HEK293T (cell line): ENCODE measurements at regions not wholly inside any gene's neighbourhood (a gene's known extent, or its start where the extent isn't known, plus 50 kb on each side); places are given as distances from the start of the nearest gene placed in this dataset.

Experiments
- CTCF ChIA-PET: fragments of 350-600 bp; formaldehyde crosslinking; extraction: SDS; loops from one replicate; lab custom pipeline; 2021; ENCODE audit warnings: antibody characterized with exemption, inconsistent platforms; lab: Yijun Ruan, JAX
- POLR2A ChIA-PET: fragments of 350-600 bp; formaldehyde crosslinking; extraction: SDS; loops from one replicate; lab custom pipeline; 2020; ENCODE audit warnings: antibody characterized with exemption, inconsistent platforms; lab: Yijun Ruan, JAX
- DNase-seq: peaks from one replicate; pipeline ENCODE4 v3.0.0; 2012; ENCODE audit warnings: mixed read lengths; ENCODE audit errors: extremely low spot score
- ARNT ChIP-seq: fragments of 450-650 bp; IDR thresholded peaks from 2 replicates; pipeline ENCODE4 v1.6.1; 2017; ENCODE audit warnings: mild to moderate bottlenecking
- BHLHE40 ChIP-seq: fragments of 450-650 bp; IDR thresholded peaks from 2 replicates; pipeline ENCODE4 v1.6.1; 2016; ENCODE audit warnings: mild to moderate bottlenecking, moderate library complexity, borderline replicate concordance
- CTBP1 ChIP-seq: fragments of 450-650 bp; IDR thresholded peaks from 2 replicates; pipeline ENCODE4 v1.6.1; 2016; ENCODE audit warnings: borderline replicate concordance
- ELF4 ChIP-seq: fragments of 450-650 bp; IDR thresholded peaks from 2 replicates; pipeline ENCODE4 v1.6.1; 2017; ENCODE audit warnings: antibody characterized with exemption
- FOXA1 ChIP-seq: fragments of 450-650 bp; IDR thresholded peaks from 2 replicates; pipeline ENCODE4 v1.6.1; 2016; ENCODE audit warnings: mild to moderate bottlenecking
- FOXK2 ChIP-seq: fragments of 450-650 bp; IDR thresholded peaks from 2 replicates; pipeline ENCODE4 v1.6.1; 2016; ENCODE audit warnings: mild to moderate bottlenecking
- FOXM1 ChIP-seq: fragments of 450-650 bp; IDR thresholded peaks from 2 replicates; pipeline ENCODE4 v1.6.1; 2017; ENCODE audit warnings: mild to moderate bottlenecking, borderline replicate concordance
- HDGF ChIP-seq: fragments of 450-650 bp; IDR thresholded peaks from 2 replicates; pipeline ENCODE4 v1.6.1; 2017; ENCODE audit warnings: antibody characterized with exemption, borderline replicate concordance
- L3MBTL2 ChIP-seq: fragments of 450-650 bp; conservative IDR thresholded peaks from 2 replicates; pipeline ENCODE4 v1.6.1; 2016; ENCODE audit warnings: mild to moderate bottlenecking
- LEF1 ChIP-seq: fragments of 450-650 bp; IDR thresholded peaks from 2 replicates; pipeline ENCODE4 v1.6.1; 2017; ENCODE audit warnings: mild to moderate bottlenecking, borderline replicate concordance
- NFRKB ChIP-seq: fragments of 450-650 bp; IDR thresholded peaks from 2 replicates; pipeline ENCODE4 v1.6.1; 2016; ENCODE audit warnings: mild to moderate bottlenecking, moderate library complexity
- SP1 ChIP-seq: fragments of 450-650 bp; IDR thresholded peaks from 2 replicates; pipeline ENCODE4 v1.6.1; 2017
- SUZ12 ChIP-seq: fragments of 450-650 bp; IDR thresholded peaks from 2 replicates; pipeline ENCODE4 v1.6.1; 2016; ENCODE audit warnings: mild to moderate bottlenecking
- TARDBP ChIP-seq: fragments of 450-650 bp; IDR thresholded peaks from 2 replicates; pipeline ENCODE4 v1.6.1; 2016
- ZNF384 ChIP-seq: fragments of 450-650 bp; IDR thresholded peaks from 2 replicates; pipeline ENCODE4 v1.6.1; 2016
- TF ChIP-seq, protein P1 (sequence below): fragments of 450-650 bp; IDR thresholded peaks from 2 replicates; pipeline ENCODE4 v1.6.1; 2016

DNA sequence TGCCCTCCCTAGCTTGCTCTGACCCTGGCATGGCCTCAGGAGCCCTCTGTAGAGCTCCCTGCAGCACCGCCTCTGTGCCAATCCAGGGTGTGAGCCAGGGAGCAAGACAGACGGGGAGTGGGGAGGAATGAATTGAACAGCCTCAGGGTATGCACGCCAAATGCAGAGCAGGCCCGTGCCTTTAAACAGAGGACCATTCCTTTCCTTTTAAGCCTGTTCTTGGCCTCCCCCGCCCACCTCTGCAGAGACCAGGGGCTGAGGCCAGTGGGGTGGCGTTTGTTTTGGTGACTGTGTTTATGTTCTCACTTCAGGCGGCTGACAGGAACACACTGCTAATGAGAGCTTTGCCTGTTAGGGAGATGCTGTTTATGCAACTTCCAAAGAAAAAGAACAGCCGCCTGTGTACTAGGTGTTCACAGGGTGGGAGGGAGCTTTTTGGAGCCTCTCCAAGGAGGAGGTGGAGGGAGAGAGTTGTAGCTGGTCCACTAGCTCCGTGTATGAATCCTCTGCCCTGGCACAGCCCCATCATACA, 528.1 kb upstream of the DPP6 start:
- ChIA-PET CTCF (no interaction called here), POLR2A (no interaction called here)
- no peak for DNase-seq
- TF ChIP-seq TARDBP, result no peak
- no peak for TF ChIP-seq NFRKB
- no peak for TF ChIP-seq SP1
- no peak for TF ChIP-seq ELF4
- no peak for TF ChIP-seq CTBP1

DNA sequence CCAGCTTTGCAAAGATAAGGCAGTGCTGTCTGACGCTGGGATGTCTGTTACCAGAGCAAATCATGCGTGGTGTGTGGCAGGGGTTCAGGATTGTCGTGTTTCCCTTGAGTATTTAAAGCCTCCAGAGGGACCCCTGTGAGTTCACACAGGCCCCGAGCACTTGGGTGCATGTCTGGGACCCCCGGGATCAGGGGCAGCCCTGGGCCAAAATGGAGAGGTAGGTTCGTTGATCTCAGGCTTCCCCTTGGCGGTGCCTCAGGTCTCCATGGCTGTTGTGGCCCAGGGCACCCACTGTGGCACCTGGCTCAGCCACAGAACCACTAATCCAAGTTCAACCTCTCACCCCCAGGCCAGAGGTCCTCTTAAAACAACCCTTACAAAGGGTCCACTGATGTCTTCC, 523.1 kb upstream of the DPP6 start:
- DNase-seq, result no peak
- POLR2A ChIA-PET, result no interaction called here
- CTCF ChIA-PET, result no interaction called here
- TF ChIP-seq SUZ12 (no peak), TARDBP (no peak), FOXM1 (no peak), ARNT (no peak), LEF1 (no peak), FOXA1 (no peak), CTBP1 (no peak), ZNF384 (no peak), BHLHE40 (no peak), SP1 (no peak), NFRKB (no peak), FOXK2 (no peak)
- TF ChIP-seq, protein P1, sequence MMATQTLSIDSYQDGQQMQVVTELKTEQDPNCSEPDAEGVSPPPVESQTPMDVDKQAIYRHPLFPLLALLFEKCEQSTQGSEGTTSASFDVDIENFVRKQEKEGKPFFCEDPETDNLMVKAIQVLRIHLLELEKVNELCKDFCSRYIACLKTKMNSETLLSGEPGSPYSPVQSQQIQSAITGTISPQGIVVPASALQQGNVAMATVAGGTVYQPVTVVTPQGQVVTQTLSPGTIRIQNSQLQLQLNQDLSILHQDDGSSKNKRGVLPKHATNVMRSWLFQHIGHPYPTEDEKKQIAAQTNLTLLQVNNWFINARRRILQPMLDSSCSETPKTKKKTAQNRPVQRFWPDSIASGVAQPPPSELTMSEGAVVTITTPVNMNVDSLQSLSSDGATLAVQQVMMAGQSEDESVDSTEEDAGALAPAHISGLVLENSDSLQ, result no peak

DNA sequence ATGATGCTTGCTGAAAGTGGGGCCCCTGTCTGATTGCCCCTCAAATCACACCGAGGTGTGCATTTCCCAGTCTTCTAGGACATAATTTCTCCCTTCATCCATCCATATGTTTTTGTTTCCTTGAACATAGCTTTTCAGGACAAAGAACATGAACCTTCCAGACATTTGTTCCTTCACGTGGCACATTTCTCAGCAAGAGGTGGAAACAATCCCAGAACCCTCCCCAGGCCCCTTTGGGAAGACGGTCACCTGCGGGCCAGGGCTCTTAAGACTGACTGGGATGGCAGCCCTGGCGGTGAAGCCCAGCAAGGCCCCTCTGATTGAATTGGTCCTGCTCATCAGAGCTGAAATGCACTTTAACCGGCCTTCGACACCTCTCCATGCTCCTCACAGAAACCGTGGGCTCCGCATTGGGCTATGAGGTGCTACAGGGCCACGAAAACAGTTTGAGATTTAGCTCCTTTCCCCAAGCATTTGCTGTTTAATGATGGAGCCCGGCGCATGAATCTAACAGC, 522.5 kb upstream of the DPP6 start:
- ChIA-PET CTCF (no interaction called here), POLR2A (no interaction called here)
- no peak for TF ChIP-seq L3MBTL2
- TF ChIP-seq FOXK2, result no peak
- no peak for TF ChIP-seq SUZ12
- TF ChIP-seq ELF4, result no peak
- no peak for TF ChIP-seq CTBP1
- no peak for TF ChIP-seq ARNT
- TF ChIP-seq, protein P1, result no peak
- no peak for TF ChIP-seq FOXM1
- no peak for TF ChIP-seq HDGF
- TF ChIP-seq ZNF384, result no peak
- no peak for TF ChIP-seq NFRKB
- TF ChIP-seq LEF1, result no peak
- no peak for TF ChIP-seq SP1
- TF ChIP-seq TARDBP, result no peak
- no peak for TF ChIP-seq BHLHE40
- TF ChIP-seq FOXA1, result no peak
- no peak for DNase-seq

DNA sequence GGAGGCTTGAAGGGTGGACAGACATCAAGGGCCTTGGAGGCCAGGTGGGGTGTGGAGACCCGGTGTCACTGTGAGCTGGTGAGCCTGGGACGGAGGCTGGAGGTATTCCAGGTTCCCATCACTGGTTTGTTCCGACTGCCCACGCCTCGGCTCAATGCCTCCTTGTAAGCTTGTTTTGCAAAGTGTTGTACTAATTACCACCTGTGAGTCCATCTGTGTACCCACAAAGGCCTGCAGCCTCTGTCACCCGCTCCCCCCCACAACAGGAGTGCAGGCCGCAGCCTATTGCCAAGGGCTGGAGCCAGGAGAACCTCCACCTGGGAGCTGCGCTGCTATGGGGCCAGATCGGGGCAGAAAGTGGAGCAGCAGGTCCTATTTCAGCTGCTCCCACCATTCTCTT, 521.8 kb upstream of the DPP6 start:
- ChIA-PET CTCF (no interaction called here), POLR2A (no interaction called here)
- TF ChIP-seq ARNT (no peak), SP1 (no peak), LEF1 (no peak), ELF4 (no peak), BHLHE40 (no peak), CTBP1 (no peak), FOXA1 (no peak), ZNF384 (no peak), TARDBP (no peak), FOXK2 (no peak), HDGF (no peak), SUZ12 (no peak), FOXM1 (no peak), NFRKB (no peak), L3MBTL2 (no peak)
- TF ChIP-seq, protein P1, result no peak
- no peak for DNase-seq

DNA sequence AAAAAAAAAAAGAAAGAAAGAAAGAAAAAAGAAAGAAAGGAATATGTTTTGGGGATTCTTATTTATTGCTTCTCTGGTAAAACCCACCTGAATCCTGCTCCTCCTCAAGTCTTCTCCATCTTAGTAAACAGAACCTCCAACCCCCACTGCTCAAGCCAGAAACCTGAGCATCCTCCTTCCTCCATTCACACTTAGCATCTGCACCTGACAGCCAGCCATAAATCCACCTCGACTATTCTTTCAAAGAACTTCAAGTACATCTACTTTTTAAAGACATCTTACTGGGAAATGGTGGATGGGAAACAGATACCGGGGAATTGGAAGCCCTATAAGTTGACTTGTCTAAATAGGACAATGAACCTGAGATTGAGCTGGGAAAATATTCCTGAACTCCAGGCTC, 519.9 kb upstream of the DPP6 start:
- CTCF ChIA-PET, result interaction anchor here (0.7 kb wide), 1 partner anchor 611 kb away, joined by 4 read pairs; no protein-coding TSS in a partner anchor
- POLR2A ChIA-PET, result no interaction called here
- TF ChIP-seq TARDBP, result no peak
- no peak for TF ChIP-seq ZNF384
- no peak for TF ChIP-seq BHLHE40
- TF ChIP-seq NFRKB, result no peak
- no peak for TF ChIP-seq SP1
- TF ChIP-seq L3MBTL2, result no peak
- no peak for TF ChIP-seq FOXK2
- TF ChIP-seq ELF4, result no peak
- no peak for TF ChIP-seq FOXA1
- no peak for TF ChIP-seq HDGF
- TF ChIP-seq ARNT, result no peak
- TF ChIP-seq FOXM1, result no peak
- TF ChIP-seq LEF1, result no peak
- TF ChIP-seq, protein P1, result no peak
- TF ChIP-seq CTBP1, result no peak
- TF ChIP-seq SUZ12, result no peak
- no peak for DNase-seq
